VCaP (cell line): ENCODE measurements at regions not wholly inside any gene's neighbourhood (a gene's known extent, or its start where the extent isn't known, plus 50 kb on each side); places are given as distances from the start of the nearest gene placed in this dataset.

Source experiments
- H3K27ac ChIP-seq: fragments of 450-650 bp; 2 replicates; pipeline ENCODE4 v1.5.1; 2017
- CTCF ChIP-seq: fragments of 450-650 bp; conservative IDR thresholded peaks from 2 replicates; pipeline ENCODE4 v1.5.1; 2017; ENCODE audit warnings: mild to moderate bottlenecking, moderate library complexity

DNA sequence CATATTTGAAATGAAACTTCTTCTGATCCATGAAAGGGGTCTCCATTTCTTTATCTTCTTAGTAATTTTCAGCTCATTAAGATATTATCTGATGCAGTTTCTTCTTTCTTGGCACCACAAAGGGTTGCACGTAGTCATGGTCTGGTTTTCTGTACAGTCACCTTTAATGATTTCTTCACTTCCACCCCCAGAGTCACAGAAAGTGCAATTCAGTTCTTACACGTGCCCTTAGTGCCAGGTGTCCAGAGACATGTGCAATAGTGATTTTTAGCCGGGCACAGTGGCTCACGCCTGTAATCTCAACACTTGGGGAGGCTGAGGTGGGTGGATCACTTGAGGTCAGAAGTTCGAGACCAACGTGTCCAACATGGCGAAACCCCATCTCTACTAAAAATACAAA is 202.8 kb upstream of the MTNR1B start:
- H3K27ac ChIP-seq, result no peak overlapping the region
- TF ChIP-seq CTCF, result no peak

DNA sequence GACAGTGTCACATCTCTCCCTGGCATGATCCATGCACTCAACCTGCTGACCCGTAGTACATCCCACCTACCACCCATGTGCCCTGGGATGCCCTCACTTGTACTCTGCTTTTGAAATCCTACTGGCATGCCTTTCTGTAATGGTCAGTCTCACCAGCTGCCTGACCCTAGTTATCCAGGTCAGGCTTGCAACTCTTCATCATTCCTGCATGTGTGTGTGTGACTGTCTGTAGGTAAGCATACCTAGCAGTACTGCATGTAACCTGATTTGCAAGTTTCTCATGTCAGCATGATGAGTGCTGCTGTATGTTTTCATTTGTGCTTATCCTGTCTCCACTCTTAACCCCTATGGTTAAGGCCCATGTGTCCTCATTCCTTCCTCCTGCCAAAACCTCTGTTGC is 202.0 kb upstream of the MTNR1B start:
- no peak for TF ChIP-seq CTCF
- H3K27ac ChIP-seq, result no peak overlapping the region

DNA sequence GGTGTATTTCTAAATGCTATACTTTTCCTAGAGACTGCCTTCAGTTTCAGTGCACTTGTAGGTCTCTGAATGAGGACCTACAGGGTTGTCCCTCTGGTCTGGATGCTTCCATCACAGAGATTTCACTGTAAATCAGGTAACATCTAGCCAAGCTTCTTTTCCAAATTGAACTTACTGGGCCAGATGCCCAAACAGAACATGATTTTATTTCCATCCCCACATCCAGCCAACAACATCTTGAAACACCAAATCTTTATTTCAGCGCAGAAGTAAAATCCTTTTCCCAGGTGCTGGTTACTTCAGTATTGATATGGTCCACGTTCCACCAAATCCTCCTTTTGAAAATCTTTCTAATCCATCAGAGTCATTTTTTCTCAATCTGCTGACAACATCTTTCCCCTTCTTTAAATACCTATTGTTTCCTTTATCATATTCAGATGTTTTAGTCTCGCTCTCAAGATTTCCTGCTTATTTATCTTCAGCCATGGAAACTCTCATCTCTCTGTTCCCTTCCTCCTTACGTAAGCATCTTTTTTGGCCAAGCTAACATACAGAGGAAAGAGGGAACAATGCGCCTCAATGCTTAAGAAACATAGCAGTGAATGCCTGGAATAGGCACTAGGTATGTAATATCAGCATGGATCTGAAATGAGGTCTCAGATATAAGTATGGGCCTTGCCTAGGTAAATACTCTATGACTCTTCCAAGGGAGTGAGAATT is 201.2 kb upstream of the MTNR1B start:
- peak overlapping the region; percentile 45 for H3K27ac ChIP-seq
- no peak for TF ChIP-seq CTCF

DNA sequence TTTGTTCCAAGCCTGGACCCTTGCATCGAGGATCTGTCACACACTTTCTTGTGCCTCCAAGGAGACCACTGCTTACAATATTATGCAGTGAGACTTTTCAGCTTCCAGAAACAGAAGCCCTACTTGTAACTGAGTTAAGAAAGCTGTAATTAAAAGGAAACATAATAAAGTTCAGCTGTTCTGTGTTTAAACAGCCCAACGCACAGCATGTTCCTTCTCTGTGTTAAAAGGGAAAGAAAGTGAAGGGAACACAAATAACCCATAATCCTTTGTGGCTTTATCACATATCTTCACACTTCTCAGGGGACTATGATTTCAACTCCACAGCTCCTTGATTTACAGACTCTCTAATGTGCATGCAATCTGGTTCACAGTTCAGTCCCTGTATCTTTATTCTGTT is 200.3 kb upstream of the MTNR1B start:
- peak overlapping the region; percentile 45 for H3K27ac ChIP-seq
- TF ChIP-seq CTCF, result no peak

DNA sequence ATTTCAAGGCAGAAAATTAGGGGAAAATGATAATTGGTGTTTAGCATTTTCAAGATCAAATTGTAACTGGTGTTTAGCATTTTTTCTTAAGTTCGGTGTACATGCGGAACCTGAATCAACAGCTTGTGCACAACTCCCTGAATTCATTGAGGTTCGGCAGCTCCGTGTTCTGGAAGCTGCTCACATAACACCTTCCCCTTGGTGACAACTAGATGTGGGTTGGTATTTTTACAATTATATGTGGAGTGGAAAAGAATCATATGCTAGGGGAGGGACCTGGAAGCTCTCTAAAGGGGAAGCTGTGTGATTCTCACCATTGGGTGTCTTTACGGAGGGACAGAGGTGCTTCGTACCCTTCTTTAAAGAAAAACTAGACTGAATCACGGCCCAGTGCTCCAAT is 199.0 kb upstream of the MTNR1B start:
- TF ChIP-seq CTCF, result no peak
- no peak overlapping the region; the same call in 1 of the 2 replicates for H3K27ac ChIP-seq

DNA sequence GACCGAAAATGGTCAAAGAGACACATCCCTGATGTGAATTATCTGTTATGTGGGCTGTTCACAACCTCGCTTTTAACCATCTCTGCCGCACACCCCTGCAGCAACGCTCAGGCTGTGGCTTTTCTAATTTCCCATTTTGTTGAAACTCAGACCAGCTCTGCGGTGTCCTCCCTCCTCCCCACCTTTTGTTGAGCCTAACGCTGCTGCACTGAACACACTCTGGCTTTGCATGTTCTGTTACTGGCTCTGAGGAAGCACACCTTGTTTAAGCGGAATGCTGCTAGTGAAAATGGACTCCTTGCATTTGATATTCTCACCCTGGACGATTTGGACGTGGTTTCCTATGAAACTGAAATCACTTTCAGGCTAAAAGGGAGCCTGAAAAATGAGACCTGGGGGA is 198.5 kb upstream of the MTNR1B start:
- H3K27ac ChIP-seq, result no peak overlapping the region
- no peak for TF ChIP-seq CTCF

DNA sequence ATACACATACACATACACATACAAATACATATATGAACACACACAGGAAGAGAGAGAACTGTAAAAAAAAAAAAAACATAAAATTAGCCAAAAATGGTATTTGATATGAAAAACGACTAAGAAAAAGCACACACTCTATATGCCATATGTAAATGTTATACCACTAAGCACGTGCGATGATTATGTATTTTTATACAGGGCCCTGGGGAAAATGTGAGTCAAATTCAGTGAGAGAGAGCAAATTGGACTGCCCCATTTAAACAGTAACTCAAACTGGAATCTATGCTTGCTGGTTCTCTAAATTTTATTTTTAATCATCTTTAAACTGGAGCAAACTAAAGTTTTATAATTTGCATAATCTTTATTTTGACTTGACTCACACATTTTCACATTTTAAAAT is 197.8 kb upstream of the MTNR1B start:
- TF ChIP-seq CTCF, result no peak
- H3K27ac ChIP-seq, result no peak overlapping the region
